ENCODE measurements at regions not wholly inside any gene's neighbourhood (a gene's known extent, or its start where the extent isn't known, plus 50 kb on each side); places are given as distances from the start of the nearest gene placed in this dataset.
A peak's percentile ranks its signal among the peaks of the same experiment; 100 is the strongest.

GRCh38 chr3:21357241-21357640 lies 393.8 kb downstream of the ZNF385D start:
- DNase-seq (ENCODE audit: low spot score): no peak

- no peak for DNase-seq (ENCODE audit: low spot score)
Measured at GRCh38 chr3:21356402-21356801, 394.6 kb downstream of the ZNF385D start.

- no peak for DNase-seq (ENCODE audit: low spot score)
Measured at GRCh38 chr3:21345382-21345976, 405.5 kb downstream of the ZNF385D start.

GRCh38 chr3:21331857-21332256 lies 419.2 kb downstream of the ZNF385D start:
- no peak for DNase-seq (ENCODE audit: low spot score)

GRCh38 chr3:21331321-21331720 lies 419.7 kb downstream of the ZNF385D start:
- no peak for DNase-seq (ENCODE audit: low spot score)

- DNase-seq (ENCODE audit: low spot score): no peak
Measured at GRCh38 chr3:21330293-21330692, 420.7 kb downstream of the ZNF385D start.

- no peak for DNase-seq (ENCODE audit: low spot score)
Measured at GRCh38 chr3:21328711-21329390, 422.2 kb downstream of the ZNF385D start.

GRCh38 chr3:21326704-21327475 lies 424.1 kb downstream of the ZNF385D start:
- no peak for DNase-seq (ENCODE audit: low spot score)

GRCh38 chr3:21314688-21315087 lies 436.3 kb downstream of the ZNF385D start:
- DNase-seq (ENCODE audit: low spot score): no peak

GRCh38 chr3:21310891-21311290 lies 440.1 kb downstream of the ZNF385D start:
- no peak for DNase-seq (ENCODE audit: low spot score)

GRCh38 chr3:21310161-21310560 lies 440.8 kb downstream of the ZNF385D start:
- no peak for DNase-seq (ENCODE audit: low spot score)

- no peak for DNase-seq (ENCODE audit: low spot score)
Measured at GRCh38 chr3:21297304-21297703, 453.7 kb downstream of the ZNF385D start.

- DNase-seq (ENCODE audit: low spot score): no peak
Measured at GRCh38 chr3:21294768-21295167, 456.2 kb downstream of the ZNF385D start.

- no peak for DNase-seq (ENCODE audit: low spot score)
Measured at GRCh38 chr3:21292971-21293370, 458.0 kb downstream of the ZNF385D start.

- no peak for DNase-seq (ENCODE audit: low spot score)
Measured at GRCh38 chr3:21290557-21290956, 460.5 kb downstream of the ZNF385D start.

- no peak for DNase-seq (ENCODE audit: low spot score)
Measured at GRCh38 chr3:21274079-21274571, 476.9 kb downstream of the ZNF385D start.

- DNase-seq (ENCODE audit: low spot score): no peak
Measured at GRCh38 chr3:21273259-21274025, 477.6 kb downstream of the ZNF385D start.

GRCh38 chr3:21271606-21272016 lies 479.4 kb downstream of the ZNF385D start:
- no peak for DNase-seq (ENCODE audit: low spot score)

GRCh38 chr3:21269882-21270281 lies 481.1 kb downstream of the ZNF385D start:
- DNase-seq (ENCODE audit: low spot score): no peak

GRCh38 chr3:21260507-21260906 lies 490.5 kb downstream of the ZNF385D start:
- DNase-seq (ENCODE audit: low spot score): no peak

GRCh38 chr3:21259896-21260295 lies 491.1 kb downstream of the ZNF385D start:
- peak; percentile 32 for DNase-seq (ENCODE audit: low spot score)

- DNase-seq (ENCODE audit: low spot score): peak; percentile 56
Measured at GRCh38 chr3:21256932-21257331, 494.1 kb downstream of the ZNF385D start.
